Hepatocyte (in vitro differentiated cells): ENCODE measurements at regions not wholly inside any gene's neighbourhood (a gene's known extent, or its start where the extent isn't known, plus 50 kb on each side); places are given as distances from the start of the nearest gene placed in this dataset.

Experiments used
- CTCF ChIP-seq: fragments of 200-600 bp; sonication (generic); IDR thresholded peaks from 2 replicates; pipeline ENCODE4 v1.5.1; 2016; ENCODE audit warnings: antibody characterized with exemption, mild to moderate bottlenecking; ENCODE audit not compliant: poor library complexity
- EZH2 ChIP-seq: fragments of 200-600 bp; sonication (generic); IDR thresholded peaks from 2 replicates; pipeline ENCODE4 v1.6.1; 2016; ENCODE audit warnings: antibody characterized with exemption, mild to moderate bottlenecking, borderline replicate concordance
- EZH2phosphoT487 ChIP-seq: fragments of 200-600 bp; sonication (generic); IDR thresholded peaks from one replicate; pipeline ENCODE4 v1.6.1; 2018; ENCODE audit warnings: antibody characterized with exemption, mild to moderate bottlenecking, low read depth, moderate library complexity; ENCODE audit not compliant: unreplicated experiment, severe bottlenecking

GRCh38 chr10:43980313-43980712 is 331.6 kb upstream of the ZNF32 start:
- TF ChIP-seq CTCF (no peak), EZH2 (no peak), EZH2phosphoT487 (no peak)
